SU-DHL-6 (cell line): ENCODE measurements at regions not wholly inside any gene's neighbourhood (a gene's known extent, or its start where the extent isn't known, plus 50 kb on each side); places are given as distances from the start of the nearest gene placed in this dataset.

Source experiments
- CTCF ChIP-seq: fragments of 200-600 bp; sonication (generic); IDR thresholded peaks from one replicate; pipeline ENCODE4 v1.5.1; 2017; ENCODE audit warnings: antibody characterized with exemption, mild to moderate bottlenecking, low read length, moderate library complexity; ENCODE audit not compliant: insufficient read depth, poor library complexity, severe bottlenecking
- EZH2phosphoT487 ChIP-seq: fragments of 200-600 bp; sonication (generic), shearing (Covaris generic); conservative IDR thresholded peaks from 2 replicates; pipeline ENCODE4 v1.6.1; 2018; ENCODE audit warnings: mild to moderate bottlenecking, antibody characterized with exemption, low read length, moderate library complexity, mixed read lengths

- TF ChIP-seq CTCF (no peak), EZH2phosphoT487 (no peak)
Observed at GRCh38 chrX:22818061-22818460, 181.7 kb upstream of the DDX53 start.
